ENCODE measurements at regions not wholly inside any gene's neighbourhood (a gene's known extent, or its start where the extent isn't known, plus 50 kb on each side); places are given as distances from the start of the nearest gene placed in this dataset.

DNA sequence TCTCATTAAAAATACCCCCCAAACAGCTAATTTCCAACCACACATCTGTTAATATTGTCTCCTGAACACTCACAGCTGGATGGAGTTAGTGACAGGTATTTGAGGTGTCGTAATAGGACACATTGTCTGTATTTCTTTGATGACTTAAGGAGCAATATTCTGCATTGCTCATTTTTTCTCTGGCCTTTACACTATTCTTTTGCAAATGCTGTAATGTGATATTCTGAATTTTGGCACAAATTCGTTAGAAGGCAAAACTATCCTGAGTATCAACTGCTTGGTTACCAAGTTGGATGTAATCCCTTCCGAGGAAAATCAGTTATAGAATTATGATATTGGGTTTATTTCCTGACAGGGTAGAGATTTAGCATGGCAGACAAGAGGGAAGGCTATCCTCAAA lies 1030.2 kb downstream of the MCTP2 start:
- ChIA-PET CTCF (no interaction called here), POLR2A (interaction anchor here (0.6 kb wide), 1 partner anchor 401 kb away, joined by 3 read pairs; no protein-coding TSS in a partner anchor)
- intact Hi-C loops (cut with micrococcal nuclease) = no loop called here
- Mint-ChIP-seq H3K27ac (no peak overlapping the region), H3K36me3 (ENCODE audit: low read depth) (no peaks in the 10 kb centered on the region), H3K4me1 (ENCODE audit: low read depth) (no peaks in the 10 kb centered on the region), H3K4me3 (no peak overlapping the region), H3K9me3 (no peaks in the 10 kb centered on the region), H3K27me3 (peaks cover 27% of the 10 kb centered on the region)
- TF ChIP-seq, protein P1, sequence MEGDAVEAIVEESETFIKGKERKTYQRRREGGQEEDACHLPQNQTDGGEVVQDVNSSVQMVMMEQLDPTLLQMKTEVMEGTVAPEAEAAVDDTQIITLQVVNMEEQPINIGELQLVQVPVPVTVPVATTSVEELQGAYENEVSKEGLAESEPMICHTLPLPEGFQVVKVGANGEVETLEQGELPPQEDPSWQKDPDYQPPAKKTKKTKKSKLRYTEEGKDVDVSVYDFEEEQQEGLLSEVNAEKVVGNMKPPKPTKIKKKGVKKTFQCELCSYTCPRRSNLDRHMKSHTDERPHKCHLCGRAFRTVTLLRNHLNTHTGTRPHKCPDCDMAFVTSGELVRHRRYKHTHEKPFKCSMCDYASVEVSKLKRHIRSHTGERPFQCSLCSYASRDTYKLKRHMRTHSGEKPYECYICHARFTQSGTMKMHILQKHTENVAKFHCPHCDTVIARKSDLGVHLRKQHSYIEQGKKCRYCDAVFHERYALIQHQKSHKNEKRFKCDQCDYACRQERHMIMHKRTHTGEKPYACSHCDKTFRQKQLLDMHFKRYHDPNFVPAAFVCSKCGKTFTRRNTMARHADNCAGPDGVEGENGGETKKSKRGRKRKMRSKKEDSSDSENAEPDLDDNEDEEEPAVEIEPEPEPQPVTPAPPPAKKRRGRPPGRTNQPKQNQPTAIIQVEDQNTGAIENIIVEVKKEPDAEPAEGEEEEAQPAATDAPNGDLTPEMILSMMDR (IDR thresholded peaks at IDR 0.05) = no peak
- DNase-seq (no peak), ATAC-seq (no peak)

DNA sequence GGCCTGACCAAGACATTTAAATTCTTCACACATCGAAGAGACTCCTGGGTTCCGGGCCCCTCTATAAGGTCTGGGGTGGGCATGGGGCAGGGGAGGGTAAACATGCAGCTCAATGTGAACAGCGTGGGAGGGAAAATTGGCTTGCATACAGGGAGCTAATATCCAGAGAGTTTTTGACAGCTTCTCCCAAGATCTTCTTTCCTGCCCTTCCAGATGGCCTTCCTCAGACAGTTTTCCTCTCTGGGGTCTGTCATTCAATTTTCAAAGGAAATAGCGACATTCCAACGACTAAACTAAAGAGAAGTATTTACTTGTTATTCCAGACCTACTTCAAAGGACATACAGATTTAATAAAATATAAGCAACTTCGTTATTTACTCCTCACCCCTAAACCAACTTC lies 1030.6 kb downstream of the MCTP2 start:
- Mint-ChIP-seq H3K27me3 (peaks cover 27% of the 10 kb centered on the region), H3K27ac (no peak overlapping the region), H3K4me1 (ENCODE audit: low read depth) (no peaks in the 10 kb centered on the region), H3K4me3 (no peak overlapping the region), H3K9me3 (no peaks in the 10 kb centered on the region), H3K36me3 (ENCODE audit: low read depth) (no peaks in the 10 kb centered on the region)
- DNase-seq (no peak), ATAC-seq (no peak)
- intact Hi-C loops (cut with micrococcal nuclease) = no loop called here
- TF ChIP-seq, protein P1 (IDR thresholded peaks at IDR 0.05) = no peak
- ChIA-PET POLR2A (no interaction called here), CTCF (no interaction called here)

DNA sequence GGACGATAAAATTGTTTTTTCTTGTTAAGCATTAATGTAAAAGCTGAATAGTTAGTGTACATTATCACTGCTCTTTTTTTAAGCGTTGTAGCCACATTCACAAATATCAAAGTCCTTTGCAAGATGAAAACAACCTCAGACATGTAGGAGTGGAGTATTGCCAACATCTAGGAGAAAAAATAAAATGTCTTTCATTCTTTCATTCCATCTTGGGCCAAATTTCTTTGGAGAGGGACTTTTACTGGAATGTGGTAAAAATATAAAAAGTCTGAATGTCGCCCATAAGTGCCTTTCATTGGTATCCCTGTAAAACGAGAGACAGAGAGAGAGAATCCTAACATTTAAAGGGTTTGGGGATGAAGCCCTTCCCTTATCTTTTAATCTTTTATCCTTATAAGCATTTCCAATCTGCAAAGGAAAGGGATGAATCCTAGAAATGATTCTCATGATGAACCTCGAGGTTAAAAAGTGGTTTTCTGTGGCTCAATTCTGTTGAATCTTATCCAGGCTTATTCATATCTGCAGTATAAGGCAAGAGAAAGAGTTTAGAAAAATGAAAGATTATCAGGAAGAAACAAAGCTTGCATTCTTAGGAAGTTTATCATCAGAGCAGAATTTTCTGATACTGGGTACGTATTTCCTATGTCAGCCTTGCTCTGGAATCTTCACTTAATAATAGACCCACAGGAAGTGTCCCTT lies 1031.7 kb downstream of the MCTP2 start:
- H3K4me1 Mint-ChIP-seq (ENCODE audit: low read depth) = no peaks in the 10 kb centered on the region
- CTCF ChIA-PET = no interaction called here

DNA sequence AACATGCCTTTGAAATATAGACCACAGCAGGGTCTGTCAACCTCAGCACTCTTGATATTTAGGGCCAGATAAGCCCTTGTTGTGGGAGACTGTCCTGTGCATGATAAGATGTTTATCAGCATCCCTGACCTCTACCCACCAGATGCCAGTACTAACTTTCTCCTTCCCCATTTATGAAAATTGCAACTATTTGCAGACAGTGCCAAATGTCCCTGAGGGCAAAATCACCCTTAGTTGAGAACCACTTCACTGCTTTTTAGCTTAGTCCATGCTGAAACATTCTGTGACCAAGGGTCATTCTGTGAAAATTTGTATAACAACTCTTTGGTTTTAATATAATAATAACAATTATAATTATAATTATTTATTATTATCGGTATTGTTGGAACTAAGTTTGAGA lies 1032.4 kb downstream of the MCTP2 start:
- TF ChIP-seq, protein P1 (IDR thresholded peaks at IDR 0.05) = no peak
- ATAC-seq (no peak), DNase-seq (no peak)
- Mint-ChIP-seq H3K4me1 (ENCODE audit: low read depth) (no peaks in the 10 kb centered on the region), H3K36me3 (ENCODE audit: low read depth) (no peaks in the 10 kb centered on the region), H3K9me3 (no peaks in the 10 kb centered on the region), H3K27ac (no peak overlapping the region), H3K27me3 (peaks cover 31% of the 10 kb centered on the region), H3K4me3 (no peak overlapping the region)
- ChIA-PET CTCF (interaction anchor here (0.9 kb wide), 1 partner anchor 28 kb away, joined by 3 read pairs; no protein-coding TSS in a partner anchor), POLR2A (no interaction called here)
- intact Hi-C loops (cut with micrococcal nuclease) = no loop called here

More for the DNA sequence above, 1031.7 kb downstream of the MCTP2 start:
- Mint-ChIP-seq H3K4me3 (no peak overlapping the region), H3K27me3 (peaks cover 32% of the 10 kb centered on the region), H3K27ac (no peak overlapping the region), H3K9me3 (no peaks in the 10 kb centered on the region), H3K36me3 (ENCODE audit: low read depth) (no peaks in the 10 kb centered on the region)
- no peak for DNase-seq
- POLR2A ChIA-PET = interaction anchor here (0.6 kb wide), 1 partner anchor 831 kb away, joined by 4 read pairs; no protein-coding TSS in a partner anchor
- intact Hi-C loops (cut with micrococcal nuclease) = no loop called here
- TF ChIP-seq, protein P1 (IDR thresholded peaks at IDR 0.05) = no peak
- ATAC-seq = no peak

DNA sequence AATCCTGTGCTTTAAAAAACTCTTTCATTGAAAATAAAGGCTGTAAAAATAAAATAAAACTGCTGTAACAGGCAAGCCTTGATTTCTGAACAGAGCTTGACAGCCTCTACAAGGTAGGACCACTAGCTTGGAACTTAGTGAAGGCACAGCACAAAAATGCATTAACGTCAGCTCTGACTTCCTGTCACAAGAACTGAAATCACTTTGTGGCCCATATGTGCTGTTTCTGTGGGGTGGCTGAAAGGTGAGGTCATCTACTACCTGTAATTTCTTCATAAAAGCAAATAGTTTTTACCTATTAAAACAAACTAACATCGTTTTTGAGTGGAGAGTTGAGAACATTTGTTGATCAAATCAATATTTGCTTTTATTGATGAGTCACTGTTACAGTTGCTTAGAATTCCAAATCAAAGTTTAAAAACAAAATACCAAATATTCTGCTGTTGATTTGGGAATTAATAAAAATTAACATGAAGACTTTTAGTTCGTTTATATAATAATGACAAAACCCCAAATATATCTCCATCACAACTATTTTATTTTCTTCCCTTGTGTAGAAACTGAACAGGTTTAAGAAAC lies 1034.1 kb downstream of the MCTP2 start:
- peaks cover 17% of the 10 kb centered on the region for H3K27me3 Mint-ChIP-seq
- ChIA-PET CTCF (no interaction called here), POLR2A (interaction anchor here (0.5 to 1.5 kb wide), 2 partner anchors 16 to 23 kb away, joined by 3 read pairs; no protein-coding TSS in a partner anchor)
- ATAC-seq = no peak
- no peak overlapping the region for H3K27ac Mint-ChIP-seq
- H3K4me1 Mint-ChIP-seq (ENCODE audit: low read depth) = no peaks in the 10 kb centered on the region
- H3K9me3 Mint-ChIP-seq = no peaks in the 10 kb centered on the region
- TF ChIP-seq, protein P1 (IDR thresholded peaks at IDR 0.05) = no peak
- intact Hi-C loops (cut with micrococcal nuclease) = no loop called here
- peak; percentile 4 for DNase-seq
- no peaks in the 10 kb centered on the region for H3K36me3 Mint-ChIP-seq (ENCODE audit: low read depth)
- H3K4me3 Mint-ChIP-seq = no peak overlapping the region

Measured in activated CD8-positive, alpha-beta T cell treated with anti-CD3 and anti-CD28 coated beads for 36 hours (primary cell).